ENCODE measurements at regions not wholly inside any gene's neighbourhood (a gene's known extent, or its start where the extent isn't known, plus 50 kb on each side); places are given as distances from the start of the nearest gene placed in this dataset.

DNA sequence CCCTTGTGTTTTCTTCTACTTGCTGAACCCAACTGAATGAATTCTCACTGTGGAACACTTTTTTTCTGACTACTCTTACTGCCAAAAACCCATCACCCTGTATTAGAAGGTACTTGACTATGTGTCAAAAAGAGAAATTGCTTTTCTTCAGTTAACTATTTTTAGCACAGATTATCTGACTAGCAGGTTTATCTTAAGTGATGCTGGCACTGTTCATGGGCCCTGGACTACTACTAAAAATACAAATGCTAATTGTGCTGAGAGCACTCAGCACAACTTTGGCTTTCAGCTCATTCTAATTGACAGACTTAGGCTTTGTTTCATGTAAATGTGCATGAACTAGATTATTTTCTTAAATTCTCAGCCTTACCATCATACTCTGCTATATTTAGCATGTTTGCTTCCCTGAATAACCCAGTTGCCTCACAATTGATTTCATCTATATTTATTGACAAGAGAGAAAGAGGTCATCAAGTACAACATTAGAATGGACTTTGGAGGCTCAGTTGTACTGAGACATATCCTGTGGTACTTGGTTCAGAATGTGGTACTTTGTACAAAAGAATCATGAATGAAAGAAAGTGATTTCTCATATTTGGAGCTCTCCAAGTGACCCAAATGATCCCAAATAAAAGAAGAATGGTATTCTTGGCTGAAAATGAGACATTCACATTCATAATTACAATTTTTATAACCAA lies 478.3 kb downstream of the KCNA4 start:
- Histone ChIP-seq H3K4me3 (ENCODE audit: low read depth in 1 of 2, low read length in 2 of 2) (no peak overlapping the region), H3K36me3 (ENCODE audit: control insufficient read depth in 1 of 2, insufficient read depth in 2 of 2, low read length in 2 of 2) (no peaks in the 10 kb centered on the region), H3K27me3 (ENCODE audit: low read depth, low read length) (no peaks in the 10 kb centered on the region), H3K9me3 (ENCODE audit: control insufficient read depth in 1 of 2, low read length in 2 of 2) (no peaks in the 10 kb centered on the region), H3K27ac (ENCODE audit: low read length) (no peak overlapping the region), H3K4me1 (ENCODE audit: control insufficient read depth in 1 of 2, insufficient read depth in 2 of 2, low read length in 2 of 2) (peaks cover 0 to 4% of the 10 kb centered on the region in 2 donors)

DNA sequence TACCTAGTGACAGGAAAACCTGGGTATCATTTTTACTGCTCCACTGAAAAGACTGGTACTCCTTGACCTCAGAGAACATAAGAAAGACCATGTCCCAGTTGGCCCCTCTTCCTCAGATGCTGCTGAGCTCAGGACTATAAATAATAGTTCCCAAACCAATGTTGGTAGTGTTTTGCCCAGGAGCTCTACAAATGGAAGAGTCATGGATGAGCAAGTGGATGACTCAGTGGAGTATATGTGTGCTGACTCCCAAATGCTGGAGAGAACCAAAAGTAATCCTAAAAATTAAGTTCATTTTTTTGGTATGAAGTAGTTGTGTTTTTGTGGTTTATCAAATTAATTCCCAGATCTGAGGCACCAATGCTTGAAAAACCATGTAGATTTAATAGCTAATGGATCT lies 482.0 kb downstream of the KCNA4 start:
- Histone ChIP-seq H3K9me3 (ENCODE audit: control insufficient read depth in 1 of 2, low read length in 2 of 2) (no peaks in the 10 kb centered on the region), H3K4me3 (ENCODE audit: low read depth in 1 of 2, low read length in 2 of 2) (no peak overlapping the region), H3K36me3 (ENCODE audit: control insufficient read depth in 1 of 2, insufficient read depth in 2 of 2, low read length in 2 of 2) (no peaks in the 10 kb centered on the region), H3K27ac (ENCODE audit: low read length) (no peak overlapping the region), H3K27me3 (ENCODE audit: low read depth, low read length) (no peaks in the 10 kb centered on the region), H3K4me1 (ENCODE audit: control insufficient read depth in 1 of 2, insufficient read depth in 2 of 2, low read length in 2 of 2) (peaks cover 0 to 4% of the 10 kb centered on the region in 2 donors)

DNA sequence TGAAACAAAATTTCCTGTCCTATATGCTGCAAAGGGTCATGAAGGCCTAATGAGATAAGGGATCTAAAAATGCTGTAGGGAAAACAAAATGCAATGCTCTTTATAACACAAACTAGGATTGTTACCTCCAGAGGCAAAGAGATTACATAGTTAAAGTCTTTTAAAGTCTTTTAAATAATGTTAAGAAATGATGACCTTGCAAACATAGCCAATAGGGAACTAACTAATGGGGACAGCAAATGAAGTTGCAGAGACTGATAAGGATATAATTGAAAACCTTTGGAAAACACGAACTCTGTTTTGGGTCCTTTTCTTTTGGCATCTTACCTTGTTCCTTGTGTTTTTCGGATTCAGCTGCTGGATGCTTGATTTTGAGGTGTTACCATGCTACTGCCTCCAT lies 485.9 kb downstream of the KCNA4 start:
- Histone ChIP-seq H3K4me1 (ENCODE audit: control insufficient read depth in 1 of 2, insufficient read depth in 2 of 2, low read length in 2 of 2) (no peaks in the 10 kb centered on the region), H3K27ac (ENCODE audit: low read length) (no peak overlapping the region), H3K36me3 (ENCODE audit: control insufficient read depth in 1 of 2, insufficient read depth in 2 of 2, low read length in 2 of 2) (no peaks in the 10 kb centered on the region), H3K27me3 (ENCODE audit: low read depth, low read length) (no peaks in the 10 kb centered on the region), H3K4me3 (ENCODE audit: low read depth in 1 of 2, low read length in 2 of 2) (no peak overlapping the region), H3K9me3 (ENCODE audit: control insufficient read depth in 1 of 2, low read length in 2 of 2) (no peaks in the 10 kb centered on the region)

DNA sequence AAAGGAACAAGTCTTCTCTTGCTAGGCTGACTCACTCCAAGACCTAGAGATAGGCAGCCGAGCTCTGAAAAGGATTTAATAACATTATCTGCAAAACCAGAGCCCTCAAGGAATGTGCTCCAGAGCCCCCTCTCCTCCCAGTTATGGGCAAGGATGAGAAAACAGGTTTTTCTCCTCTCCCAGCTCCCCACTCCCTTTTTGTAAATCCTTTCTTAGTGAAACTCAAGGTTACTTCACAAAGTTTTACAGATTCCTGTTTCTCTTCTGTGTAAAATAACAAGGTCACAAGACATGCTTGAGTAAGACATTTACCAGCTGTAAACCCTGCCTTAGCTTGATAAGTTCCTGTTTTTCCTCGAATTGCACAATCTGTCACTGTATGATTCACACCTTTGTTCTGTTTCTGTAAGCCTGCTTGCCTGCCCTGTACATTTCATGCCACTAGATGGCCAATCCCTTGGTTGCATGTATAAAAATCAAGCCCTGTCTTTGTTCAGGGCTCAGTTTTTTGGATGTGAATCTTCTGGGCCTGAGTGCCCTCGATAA lies 489.4 kb downstream of the KCNA4 start:
- H3K9me3 ChIP-seq (ENCODE audit: control insufficient read depth in 1 of 2, low read length in 2 of 2), result no peaks in the 10 kb centered on the region
- H3K4me3 ChIP-seq (ENCODE audit: low read depth in 1 of 2, low read length in 2 of 2), result no peak overlapping the region
- no peaks in the 10 kb centered on the region for H3K36me3 ChIP-seq (ENCODE audit: control insufficient read depth in 1 of 2, insufficient read depth in 2 of 2, low read length in 2 of 2)
- H3K27me3 ChIP-seq (ENCODE audit: low read depth, low read length), result no peaks in the 10 kb centered on the region
- H3K27ac ChIP-seq (ENCODE audit: low read length), result no peak overlapping the region
- H3K4me1 ChIP-seq (ENCODE audit: control insufficient read depth in 1 of 2, insufficient read depth in 2 of 2, low read length in 2 of 2), result no peaks in the 10 kb centered on the region

DNA sequence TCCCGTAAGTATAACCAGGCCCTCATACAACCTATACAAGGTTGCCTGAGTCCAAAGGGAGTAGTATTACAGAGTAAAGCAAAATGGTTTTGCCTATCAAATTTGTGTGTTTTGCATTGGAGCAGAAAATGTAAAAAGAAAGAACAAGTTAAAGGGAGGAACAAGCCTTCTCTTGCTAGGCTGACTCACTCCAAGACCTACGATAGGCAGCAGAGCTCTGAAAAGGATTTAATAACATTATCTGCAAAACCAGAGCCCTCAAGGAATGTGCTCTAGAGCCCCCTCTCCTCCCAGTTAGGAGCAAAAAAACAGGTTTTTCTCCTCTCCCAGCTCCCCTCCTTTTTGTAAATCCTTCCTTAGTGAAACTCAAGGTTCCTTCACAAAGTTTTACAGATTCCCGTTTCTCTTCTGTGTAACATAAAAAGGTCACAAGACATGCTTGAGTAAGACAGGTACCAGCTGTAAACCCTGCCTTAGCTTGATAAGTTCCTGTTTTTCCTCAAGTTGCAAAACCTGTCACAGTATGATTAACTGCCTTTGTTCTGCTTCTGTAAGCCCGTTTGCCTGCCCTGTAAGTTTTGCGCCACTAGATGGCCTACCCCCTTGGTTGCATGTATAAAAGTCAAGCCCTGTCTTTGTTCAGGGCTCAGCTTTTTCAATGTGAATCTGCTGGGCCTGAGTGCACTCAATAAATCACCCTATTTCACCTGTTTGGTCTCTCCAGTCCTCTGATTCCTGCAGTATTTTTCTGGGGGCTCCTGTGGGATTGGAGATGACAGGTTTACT lies 498.2 kb downstream of the KCNA4 start:
- Histone ChIP-seq H3K4me3 (ENCODE audit: low read depth in 1 of 2, low read length in 2 of 2) (no peak overlapping the region), H3K4me1 (ENCODE audit: control insufficient read depth in 1 of 2, insufficient read depth in 2 of 2, low read length in 2 of 2) (no peaks in the 10 kb centered on the region), H3K9me3 (ENCODE audit: control insufficient read depth in 1 of 2, low read length in 2 of 2) (peaks cover 0 to 14% of the 10 kb centered on the region in 2 donors), H3K36me3 (ENCODE audit: control insufficient read depth in 1 of 2, insufficient read depth in 2 of 2, low read length in 2 of 2) (no peaks in the 10 kb centered on the region), H3K27me3 (ENCODE audit: low read depth, low read length) (no peaks in the 10 kb centered on the region), H3K27ac (ENCODE audit: low read length) (no peak overlapping the region)

DNA sequence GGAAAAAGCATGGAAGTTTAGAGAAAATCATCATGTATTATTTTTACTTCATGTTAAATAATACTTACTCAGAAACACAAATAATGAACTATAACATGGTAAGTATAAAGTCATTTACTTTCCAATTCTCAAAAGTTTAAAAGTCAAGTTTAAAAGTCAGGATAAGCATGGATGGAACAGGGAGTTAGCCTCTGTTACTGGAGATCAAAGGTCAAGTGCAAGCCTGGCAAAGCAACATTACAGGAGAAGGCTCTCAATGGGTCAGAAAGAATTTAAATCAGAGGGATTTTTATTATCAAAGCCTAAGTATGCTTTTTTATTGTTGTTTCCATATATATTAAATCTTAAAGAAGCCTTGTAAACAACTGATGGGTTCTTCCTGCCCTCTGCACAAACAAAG lies 505.4 kb downstream of the KCNA4 start:
- Histone ChIP-seq H3K4me3 (ENCODE audit: low read depth in 1 of 2, low read length in 2 of 2) (no peak overlapping the region), H3K27me3 (ENCODE audit: low read depth, low read length) (no peaks in the 10 kb centered on the region), H3K36me3 (ENCODE audit: control insufficient read depth in 1 of 2, insufficient read depth in 2 of 2, low read length in 2 of 2) (no peaks in the 10 kb centered on the region), H3K27ac (ENCODE audit: low read length) (no peak overlapping the region), H3K9me3 (ENCODE audit: control insufficient read depth in 1 of 2, low read length in 2 of 2) (no peaks in the 10 kb centered on the region), H3K4me1 (ENCODE audit: control insufficient read depth in 1 of 2, insufficient read depth in 2 of 2, low read length in 2 of 2) (no peaks in the 10 kb centered on the region)

DNA sequence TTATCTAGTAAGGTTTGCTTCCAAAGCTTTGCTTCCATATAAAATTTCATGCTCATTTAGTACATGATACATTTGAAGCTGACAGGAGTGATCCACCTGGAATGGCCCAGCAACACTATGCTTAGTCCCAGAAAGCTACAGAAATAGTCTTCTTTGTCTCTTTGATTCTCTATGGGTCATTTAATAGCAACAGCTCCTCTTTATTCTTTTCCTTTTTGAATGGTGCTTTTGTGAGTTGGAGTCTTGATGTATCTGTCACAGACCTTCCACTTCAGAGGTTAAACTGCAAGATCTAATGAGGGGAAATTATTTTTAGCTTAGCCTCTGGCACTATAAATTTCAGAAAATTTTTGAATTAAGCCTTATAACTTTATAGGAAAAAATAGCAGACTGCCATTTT lies 509.5 kb downstream of the KCNA4 start:
- no peak overlapping the region for H3K4me3 ChIP-seq (ENCODE audit: low read depth in 1 of 2, low read length in 2 of 2)

DNA sequence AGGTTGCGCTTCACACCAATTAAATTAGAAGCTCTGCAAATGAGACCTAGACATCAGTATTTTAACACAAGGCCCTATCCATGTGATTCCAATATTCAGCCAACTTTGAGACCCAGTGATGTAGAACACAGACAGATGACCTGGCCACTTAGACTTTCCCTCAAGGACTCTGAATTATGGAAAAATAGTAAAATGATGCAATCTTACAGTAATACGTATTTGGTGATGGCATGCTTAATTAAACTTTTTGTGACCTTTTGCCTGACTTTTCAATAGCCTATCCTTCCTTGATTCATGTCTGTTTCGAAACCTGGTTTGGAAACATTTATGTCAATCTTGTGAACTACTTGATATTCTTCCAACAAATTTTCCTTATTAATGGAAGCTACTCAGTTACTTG lies 521.2 kb downstream of the KCNA4 start:
- Histone ChIP-seq H3K9me3 (ENCODE audit: control insufficient read depth in 1 of 2, low read length in 2 of 2) (no peaks in the 10 kb centered on the region), H3K27me3 (ENCODE audit: low read depth, low read length) (no peaks in the 10 kb centered on the region), H3K4me3 (ENCODE audit: low read depth in 1 of 2, low read length in 2 of 2) (no peak overlapping the region), H3K36me3 (ENCODE audit: control insufficient read depth in 1 of 2, insufficient read depth in 2 of 2, low read length in 2 of 2) (no peaks in the 10 kb centered on the region), H3K4me1 (ENCODE audit: control insufficient read depth in 1 of 2, insufficient read depth in 2 of 2, low read length in 2 of 2) (no peaks in the 10 kb centered on the region), H3K27ac (ENCODE audit: low read length) (no peak overlapping the region)

More for the DNA sequence above, 509.5 kb downstream of the KCNA4 start:
- H3K9me3 ChIP-seq (ENCODE audit: control insufficient read depth in 1 of 2, low read length in 2 of 2), result no peaks in the 10 kb centered on the region
- no peaks in the 10 kb centered on the region for H3K27me3 ChIP-seq (ENCODE audit: low read depth, low read length)
- H3K36me3 ChIP-seq (ENCODE audit: control insufficient read depth in 1 of 2, insufficient read depth in 2 of 2, low read length in 2 of 2), result no peaks in the 10 kb centered on the region
- no peak overlapping the region for H3K27ac ChIP-seq (ENCODE audit: low read length)
- H3K4me1 ChIP-seq (ENCODE audit: control insufficient read depth in 1 of 2, insufficient read depth in 2 of 2, low read length in 2 of 2), result no peaks in the 10 kb centered on the region

DNA sequence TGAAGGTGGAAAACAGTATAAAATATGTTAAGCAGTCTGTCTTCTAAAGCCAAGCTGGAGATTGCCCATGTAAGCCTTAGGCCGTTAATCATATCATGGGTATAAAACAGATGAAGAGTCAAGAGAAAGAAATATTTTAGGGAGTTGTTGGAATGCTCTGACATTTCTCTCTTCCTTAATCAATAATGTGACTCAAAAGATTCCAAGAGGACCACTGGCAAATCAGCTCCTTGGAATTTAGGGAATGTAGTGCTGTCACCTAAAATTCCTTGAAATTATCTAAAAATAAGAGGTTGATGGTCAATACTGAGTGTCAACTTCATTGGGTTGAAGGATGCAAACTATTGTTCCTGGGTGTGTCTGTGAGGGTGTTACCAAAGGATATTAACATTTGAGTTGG lies 525.9 kb downstream of the KCNA4 start:
- Histone ChIP-seq H3K4me3 (ENCODE audit: low read depth in 1 of 2, low read length in 2 of 2) (no peak overlapping the region), H3K27me3 (ENCODE audit: low read depth, low read length) (no peaks in the 10 kb centered on the region), H3K9me3 (ENCODE audit: control insufficient read depth in 1 of 2, low read length in 2 of 2) (no peaks in the 10 kb centered on the region), H3K36me3 (ENCODE audit: control insufficient read depth in 1 of 2, insufficient read depth in 2 of 2, low read length in 2 of 2) (no peaks in the 10 kb centered on the region), H3K4me1 (ENCODE audit: control insufficient read depth in 1 of 2, insufficient read depth in 2 of 2, low read length in 2 of 2) (no peaks in the 10 kb centered on the region), H3K27ac (ENCODE audit: low read length) (no peak overlapping the region)

DNA sequence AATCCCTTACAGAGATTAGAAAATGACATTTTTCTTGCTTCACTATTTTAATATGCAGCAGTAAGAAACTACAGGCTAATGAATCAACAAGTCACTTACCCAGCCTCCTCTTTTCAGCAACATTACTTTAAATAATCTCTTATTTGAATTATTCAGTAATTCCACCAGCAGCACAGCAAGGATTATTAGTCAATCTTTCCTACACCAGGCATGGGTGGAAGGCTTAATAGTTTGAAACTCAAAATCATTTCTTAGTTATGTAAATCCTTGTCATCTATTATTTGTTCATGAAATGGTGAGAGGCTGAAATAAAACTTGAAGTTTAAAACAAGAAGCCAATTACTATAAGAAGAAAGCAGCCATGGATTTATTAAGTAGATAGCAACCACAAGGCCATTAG lies 530.5 kb downstream of the KCNA4 start:
- H3K9me3 ChIP-seq (ENCODE audit: control insufficient read depth in 1 of 2, low read length in 2 of 2), result no peaks in the 10 kb centered on the region
- no peaks in the 10 kb centered on the region for H3K4me1 ChIP-seq (ENCODE audit: control insufficient read depth in 1 of 2, insufficient read depth in 2 of 2, low read length in 2 of 2)
- no peaks in the 10 kb centered on the region for H3K36me3 ChIP-seq (ENCODE audit: control insufficient read depth in 1 of 2, insufficient read depth in 2 of 2, low read length in 2 of 2)
- no peak overlapping the region for H3K4me3 ChIP-seq (ENCODE audit: low read depth in 1 of 2, low read length in 2 of 2)
- no peaks in the 10 kb centered on the region for H3K27me3 ChIP-seq (ENCODE audit: low read depth, low read length)
- H3K27ac ChIP-seq (ENCODE audit: low read length), result no peak overlapping the region

DNA sequence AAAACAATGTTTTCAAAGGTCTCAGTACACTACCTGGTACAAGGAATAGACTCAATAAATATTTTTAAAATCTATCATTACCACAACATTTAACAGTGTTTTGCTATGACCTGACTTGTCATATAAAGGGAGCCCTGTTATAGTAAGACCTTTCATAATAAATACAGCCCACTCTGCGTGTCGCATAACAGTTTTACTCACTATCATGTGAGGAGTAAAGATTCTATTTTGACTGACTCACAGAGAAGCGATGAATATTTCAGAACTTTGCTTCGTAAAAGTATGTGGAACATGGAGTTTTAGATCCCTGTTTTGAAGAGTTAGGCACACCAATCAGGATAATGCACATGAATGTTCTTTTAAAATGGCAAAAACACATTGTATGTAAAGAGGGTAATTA lies 531.2 kb downstream of the KCNA4 start:
- Histone ChIP-seq H3K36me3 (ENCODE audit: control insufficient read depth in 1 of 2, insufficient read depth in 2 of 2, low read length in 2 of 2) (no peaks in the 10 kb centered on the region), H3K9me3 (ENCODE audit: control insufficient read depth in 1 of 2, low read length in 2 of 2) (no peaks in the 10 kb centered on the region), H3K4me1 (ENCODE audit: control insufficient read depth in 1 of 2, insufficient read depth in 2 of 2, low read length in 2 of 2) (no peaks in the 10 kb centered on the region), H3K27me3 (ENCODE audit: low read depth, low read length) (no peaks in the 10 kb centered on the region), H3K27ac (ENCODE audit: low read length) (no peak overlapping the region), H3K4me3 (ENCODE audit: low read depth in 1 of 2, low read length in 2 of 2) (no peak overlapping the region)
